ENCODE measurements at regions not wholly inside any gene's neighbourhood (a gene's known extent, or its start where the extent isn't known, plus 50 kb on each side); places are given as distances from the start of the nearest gene placed in this dataset.

GRCh38 chr2:2570360-2570759, 239.3 kb upstream of the MYT1L start:
- in situ Hi-C loops (cut with MboI) (no loop called here), intact Hi-C loops (cut with micrococcal nuclease) (no loop called here)
- FAIRE-seq: no peak

DNA sequence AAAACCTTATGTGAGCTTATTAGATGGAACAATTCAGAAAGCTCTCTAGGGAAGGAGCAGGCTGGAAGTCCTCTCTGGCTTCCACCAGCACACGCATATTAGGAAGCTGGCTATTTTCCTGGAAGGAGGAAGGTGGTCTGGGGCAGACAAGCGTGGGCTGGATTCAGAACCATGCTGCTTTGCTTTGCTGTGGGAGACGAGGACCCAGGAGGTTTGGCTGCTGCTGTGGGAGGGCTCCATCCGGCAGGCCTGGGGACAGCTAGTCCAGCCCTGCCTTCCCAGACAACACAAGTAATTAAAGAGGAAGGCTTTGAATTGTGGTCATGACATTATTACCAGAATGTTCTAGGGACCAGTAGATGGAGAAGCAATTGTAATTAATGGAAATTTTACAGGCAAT, 238.8 kb upstream of the MYT1L start:
- intact Hi-C loops (cut with micrococcal nuclease): no loop called here
- DNase-seq (ENCODE audit: extremely low read depth in 1 of 4, low spot score in 3 of 4) (no peak), ATAC-seq (no peak), FAIRE-seq (no peak)
- POLR2A ChIA-PET: no interaction called here
- H3K27me3 ChIP-seq (ENCODE audit: control insufficient read depth in 2 of 2, insufficient read depth in 2 of 2, low read length in 2 of 2): peaks cover 28 to 76% of the 10 kb centered on the region in 2 experiments; a peak in 4 of 5 replicates
- in situ Hi-C loops (cut with MboI): no loop called here
- H3K9me3 ChIP-seq (replicated peaks; ENCODE audit: control insufficient read depth, insufficient read depth, low read depth, low read length): peaks cover 8% of the 10 kb centered on the region; the same call in 1 of the 2 replicates
- no peaks in the 10 kb centered on the region for H3K36me3 ChIP-seq (ENCODE audit: control insufficient read depth, insufficient read depth, low read length)
- H3K27ac ChIP-seq (ENCODE audit: extremely low read depth, low read depth, low read length): no peak overlapping the region
- BruUV-seq (replicated peaks): no TSS peak
- peaks cover 7% of the 10 kb centered on the region; the same call in 1 of the 2 replicates for H4K20me1 ChIP-seq (replicated peaks; ENCODE audit: control insufficient read depth, insufficient read depth, low read length)
- H3K4me3 ChIP-seq: no peak overlapping the region
- H3K4me1 ChIP-seq (replicated peaks in 1 of 2; ENCODE audit: control insufficient read depth in 2 of 2, insufficient read depth in 2 of 2, low read length in 2 of 2): peaks cover 0 to 4% of the 10 kb centered on the region in 2 experiments; a peak in 1 of 5 replicates
- WGBS (ENCODE audit: insufficient coverage, low coverage, missing lambda C conversion rate): 0% methylated on average over 3 of the region's 4 CpGs
- H3K79me2 ChIP-seq (ENCODE audit: control insufficient read depth, insufficient read depth, low read length): no peaks in the 10 kb centered on the region
- H3K4me2 ChIP-seq (ENCODE audit: insufficient read depth, low read length): no peak overlapping the region
- no peak overlapping the region for H3K9ac ChIP-seq (ENCODE audit: insufficient read depth in 1 of 2, low read depth in 2 of 2, low read length in 2 of 2)
- CTCF ChIA-PET (ENCODE audit: low intra/inter-chr PET ratio): no interaction called here
- no peaks in the 10 kb centered on the region for H3K9me1 ChIP-seq (ENCODE audit: control insufficient read depth, insufficient read depth, low read length)
- H2AFZ ChIP-seq (ENCODE audit: low read depth, low read length): no peak overlapping the region
- TF ChIP-seq NONO (IDR thresholded peaks at IDR 0.05; ENCODE audit: low read depth in 2 of 2, low read length in 1 of 2) (no peak), SIN3B (IDR thresholded peaks at IDR 0.05; ENCODE audit: low read depth) (no peak), ZEB2 (IDR thresholded peaks at IDR 0.05) (no peak), ZKSCAN1 (IDR thresholded peaks at IDR 0.05; ENCODE audit: low read depth, low read length) (no peak), POLR2AphosphoS5 (IDR thresholded peaks at IDR 0.05; ENCODE audit: control insufficient read depth, insufficient read depth, low read depth, low read length) (no peak), NR4A1 (CRISPR knock-in tag; IDR thresholded peaks at IDR 0.05) (no peak), NR4A1 (tag; IDR thresholded peaks at IDR 0.05) (no peak), SIN3A (IDR thresholded peaks at IDR 0.05; ENCODE audit: borderline replicate concordance in 2 of 2, control insufficient read depth in 1 of 2, low read depth in 2 of 2, low read length in 2 of 2) (no peak), XRCC3 (IDR thresholded peaks at IDR 0.05) (no peak), EP400 (IDR thresholded peaks at IDR 0.05) (no peak), ZNF696 (CRISPR knock-in tag; conservative IDR thresholded peaks at IDR 0.05) (no peak), RCOR1 (IDR thresholded peaks at IDR 0.05; ENCODE audit: borderline replicate concordance in 1 of 2, low read depth in 2 of 2, low read length in 2 of 2) (no peak), NFE2 (IDR thresholded peaks at IDR 0.05; ENCODE audit: low read depth) (no peak), POU5F1 (IDR thresholded peaks at IDR 0.05; ENCODE audit: borderline replicate concordance, low read depth, low read length, partially characterized antibody) (no peak), ZNF644 (tag; IDR thresholded peaks at IDR 0.05; ENCODE audit: low read depth) (no peak)

More at GRCh38 chr2:2570360-2570759, 239.3 kb upstream of the MYT1L start:
- Histone ChIP-seq H4K20me1 (replicated peaks; ENCODE audit: control insufficient read depth, insufficient read depth, low read length) (peaks cover 4% of the 10 kb centered on the region; the same call in 1 of the 2 replicates), H3K4me3 (no peak overlapping the region), H2AFZ (ENCODE audit: low read depth, low read length) (no peak overlapping the region), H3K9me3 (replicated peaks; ENCODE audit: control insufficient read depth, insufficient read depth, low read depth, low read length) (peaks cover 8% of the 10 kb centered on the region; the same call in 1 of the 2 replicates), H3K9ac (ENCODE audit: insufficient read depth in 1 of 2, low read depth in 2 of 2, low read length in 2 of 2) (no peak overlapping the region), H3K4me1 (replicated peaks in 1 of 2; ENCODE audit: control insufficient read depth in 2 of 2, insufficient read depth in 2 of 2, low read length in 2 of 2) (peaks cover 0 to 4% of the 10 kb centered on the region in 2 experiments; a peak in 1 of 5 replicates), H3K4me2 (ENCODE audit: insufficient read depth, low read length) (no peak overlapping the region), H3K27ac (ENCODE audit: extremely low read depth, low read depth, low read length) (no peak overlapping the region), H3K9me1 (ENCODE audit: control insufficient read depth, insufficient read depth, low read length) (no peaks in the 10 kb centered on the region), H3K79me2 (ENCODE audit: control insufficient read depth, insufficient read depth, low read length) (no peaks in the 10 kb centered on the region), H3K27me3 (ENCODE audit: control insufficient read depth in 2 of 2, insufficient read depth in 2 of 2, low read length in 2 of 2) (peaks cover 23 to 71% of the 10 kb centered on the region in 2 experiments; a peak in 4 of 5 replicates), H3K36me3 (ENCODE audit: control insufficient read depth, insufficient read depth, low read length) (no peaks in the 10 kb centered on the region)
- DNase-seq (ENCODE audit: extremely low read depth in 1 of 4, low spot score in 3 of 4) (no peak), ATAC-seq (no peak)
- CTCF ChIA-PET (ENCODE audit: low intra/inter-chr PET ratio): no interaction called here
- BruUV-seq (replicated peaks): no TSS peak
- TF ChIP-seq, protein P1, sequence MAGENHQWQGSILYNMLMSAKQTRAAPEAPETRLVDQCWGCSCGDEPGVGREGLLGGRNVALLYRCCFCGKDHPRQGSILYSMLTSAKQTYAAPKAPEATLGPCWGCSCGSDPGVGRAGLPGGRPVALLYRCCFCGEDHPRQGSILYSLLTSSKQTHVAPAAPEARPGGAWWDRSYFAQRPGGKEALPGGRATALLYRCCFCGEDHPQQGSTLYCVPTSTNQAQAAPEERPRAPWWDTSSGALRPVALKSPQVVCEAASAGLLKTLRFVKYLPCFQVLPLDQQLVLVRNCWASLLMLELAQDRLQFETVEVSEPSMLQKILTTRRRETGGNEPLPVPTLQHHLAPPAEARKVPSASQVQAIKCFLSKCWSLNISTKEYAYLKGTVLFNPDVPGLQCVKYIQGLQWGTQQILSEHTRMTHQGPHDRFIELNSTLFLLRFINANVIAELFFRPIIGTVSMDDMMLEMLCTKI (IDR thresholded peaks at IDR 0.05; ENCODE audit: partially characterized antibody): no peak
- no peak for TF ChIP-seq KDM5B (IDR thresholded peaks at IDR 0.05; ENCODE audit: insufficient replicate concordance, low read depth, low read length)
- WGBS (ENCODE audit: insufficient coverage, low coverage, missing lambda C conversion rate): 1% methylated on average over 8 of the region's 11 CpGs
- POLR2A ChIA-PET: interaction anchor here (0.5 kb wide), 1 partner anchor 1205 kb away, joined by 4 read pairs; no protein-coding TSS in a partner anchor

Measured in K562 (cell line).